Kasumi-1 (cell line): ENCODE measurements at regions not wholly inside any gene's neighbourhood (a gene's known extent, or its start where the extent isn't known, plus 50 kb on each side); places are given as distances from the start of the nearest gene placed in this dataset.

ENCODE experiments used
- DNase-seq, 2 experiments: peaks; one replicate each; lab custom pipeline; 2025; lab: John Stamatoyannopoulos, UW

DNA sequence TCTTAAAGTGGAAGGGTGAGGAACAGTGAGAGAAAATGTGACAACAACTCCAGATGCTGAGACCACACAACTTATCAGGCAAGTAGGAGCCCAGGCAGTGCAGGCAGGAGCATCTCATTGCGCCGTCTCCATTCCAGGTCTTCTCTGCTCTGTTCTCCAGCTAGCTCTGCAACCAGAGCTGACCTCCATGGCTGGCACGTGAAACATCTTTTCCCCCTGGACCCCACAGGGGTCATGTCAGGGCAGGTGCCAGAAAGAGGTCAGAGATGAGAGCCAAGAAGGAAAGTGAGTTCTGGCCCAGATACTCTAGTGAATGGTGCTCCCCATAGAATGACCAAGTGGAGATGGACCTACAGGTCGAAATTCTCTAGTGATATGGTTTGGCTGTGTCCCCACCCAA lies 281.4 kb downstream of the SMOC2 start:
- no peak for DNase-seq

DNA sequence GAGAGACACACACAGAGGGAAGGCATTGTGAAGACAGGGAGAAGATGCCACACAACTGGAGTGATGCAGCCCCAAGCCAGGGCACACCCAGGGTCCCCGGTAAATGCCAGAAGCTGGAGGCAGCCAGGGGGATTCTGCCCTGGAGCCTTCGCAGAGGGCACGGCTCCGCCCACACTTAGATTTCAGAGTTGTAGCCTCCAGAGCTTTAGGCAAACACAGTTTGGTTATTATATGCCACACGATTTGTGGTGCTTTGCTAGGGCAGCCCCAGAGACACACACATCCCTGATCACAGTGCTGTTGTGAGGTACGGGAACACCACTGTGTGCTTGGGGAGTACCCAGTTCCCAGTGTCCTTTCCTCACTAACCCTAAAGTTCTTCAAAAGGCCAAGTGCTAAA lies 280.6 kb downstream of the SMOC2 start:
- no peak for DNase-seq

DNA sequence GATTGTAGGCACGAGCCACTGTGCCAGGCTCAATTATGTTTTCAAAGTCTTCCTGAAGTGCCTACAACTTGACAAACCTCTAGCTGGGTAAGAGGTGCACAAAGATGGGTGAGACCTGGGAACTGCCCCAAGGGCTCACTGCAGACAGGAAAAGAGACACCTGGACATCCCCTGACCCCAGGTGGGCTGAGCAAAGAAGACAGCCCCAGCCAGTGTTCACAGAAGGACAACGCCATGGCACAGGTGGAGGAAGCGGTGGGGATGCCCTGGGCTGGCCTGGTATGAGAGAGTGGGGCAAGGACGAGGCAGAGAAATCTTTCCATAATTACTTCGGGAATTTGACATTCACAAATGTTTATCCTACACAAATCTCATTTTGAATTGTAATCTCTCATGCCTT lies 278.9 kb downstream of the SMOC2 start:
- DNase-seq, result no peak

DNA sequence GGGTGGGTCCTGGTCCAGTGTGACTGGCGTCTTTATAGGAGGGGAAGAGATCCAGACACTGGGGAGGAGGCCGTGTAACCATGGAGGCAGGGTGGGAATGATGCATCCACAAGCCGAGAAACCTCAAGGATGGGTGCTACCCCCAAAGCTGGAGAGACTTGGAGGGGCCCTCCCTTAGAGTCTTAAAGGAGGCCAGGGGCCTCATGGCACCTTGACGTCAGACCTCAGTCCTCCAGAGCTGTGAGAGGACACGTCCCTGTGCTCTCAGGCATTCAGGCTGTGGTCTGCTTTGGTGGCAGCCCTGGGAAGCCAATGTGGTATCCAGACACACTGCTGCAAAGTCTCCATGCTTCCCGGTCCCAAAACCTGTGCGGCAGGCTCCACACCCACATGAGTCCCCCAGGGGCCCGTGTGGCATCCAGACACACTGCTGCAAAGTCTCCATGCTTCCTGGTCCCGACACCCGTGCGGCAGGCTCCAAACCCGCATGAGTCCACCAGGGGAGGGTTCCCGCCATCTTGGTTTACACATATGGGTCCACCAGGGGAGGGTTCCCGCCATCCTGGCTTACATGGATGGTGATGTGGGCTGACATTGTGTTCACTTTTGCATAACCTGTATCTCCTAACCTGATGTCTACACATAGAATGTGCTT lies 278.0 kb downstream of the SMOC2 start:
- no peak for DNase-seq
